HCT116 (cell line): ENCODE measurements at regions not wholly inside any gene's neighbourhood (a gene's known extent, or its start where the extent isn't known, plus 50 kb on each side); places are given as distances from the start of the nearest gene placed in this dataset.

Experiments
- ATAC-seq: fragments of 200-7000 bp; cut with Tn5 transposase; 2 replicates; pipeline ENCODE4 v1.9.1; 2020; ENCODE audit warnings: mild to moderate bottlenecking, moderate library complexity
- BruUV-seq: library from RNA; stranded (reverse); fragments of 400-500 nt; replicated peaks from 2 replicates; lab custom pipeline; 2021; lab: Mats Ljungman, UMichigan
- CTCF ChIA-PET: fragments of 300-600 bp; sonication (Branson Sonifier 250); formaldehyde crosslinking; loops from one replicate; lab custom pipeline; 2021; ENCODE audit warnings: antibody characterized with exemption; lab: Charles Lee
- POLR2A ChIA-PET: fragments of 300-600, 350-600 bp; sonication (Branson Sonifier 250); formaldehyde crosslinking; loops from one replicate; lab custom pipeline; 2021; ENCODE audit warnings: antibody characterized with exemption; lab: Charles Lee
- RAD21 ChIA-PET, 2 experiments: fragments of 300-600 bp; sonication (Branson Sonifier 250); formaldehyde crosslinking; loops; one replicate each; lab custom pipeline; 2023; ENCODE audit warnings: low total read pairs in 2 of 2; ENCODE audit not compliant: uncharacterized antibody in 2 of 2, unreplicated experiment in 2 of 2, low non-redundant PET in 1 of 2; lab: Charles Lee
- DNase-seq: peaks from one replicate; pipeline ENCODE4 v3.0.0-alpha.2; 2010; ENCODE audit warnings: low read depth, low spot score
- H2AFZ ChIP-seq: fragments of 200-600 bp; shearing (Covaris generic), sonication (generic); 2 replicates; pipeline ENCODE4 v1.6.1; 2017; ENCODE audit warnings: low read depth, mixed run types, mixed read lengths, antibody characterized with exemption, low read length; ENCODE audit not compliant: poor library complexity, severe bottlenecking
- H3K27ac ChIP-seq: 2 replicates; pipeline ENCODE4 v1.5.1; 2012; ENCODE audit warnings: low read depth, low read length
- H3K27me3 ChIP-seq: fragments of 200-600 bp; sonication (generic); 2 replicates; pipeline ENCODE4 v1.6.1; 2016; ENCODE audit warnings: mixed run types, low read length, mixed read lengths; ENCODE audit not compliant: insufficient read depth
- H3K36me3 ChIP-seq, 2 experiments: fragments of 200-500 bp in 1 of 2; fragments of 200-600 bp in 1 of 2; sonication (Bioruptor generic) in 1 of 2; sonication (generic) in 1 of 2; 2 replicates each; pipeline versions ENCODE4 v1.5.1 to v1.6.1; 2014 to 2016; ENCODE audit warnings: low read length in 2 of 2, inconsistent platforms in 1 of 2, mixed read lengths in 1 of 2, mixed run types in 1 of 2; ENCODE audit not compliant: insufficient read depth in 2 of 2, control insufficient read depth in 1 of 2
- H3K4me1 ChIP-seq, 2 experiments: fragments of 200-600 bp in 1 of 2; sonication (generic) in 1 of 2; 2 replicates each; pipeline versions ENCODE4 v1.5.1 to v1.6.1; 2012 to 2017; ENCODE audit warnings: low read length in 2 of 2, inconsistent platforms in 1 of 2, mild to moderate bottlenecking in 1 of 2, mixed read lengths in 1 of 2, mixed run types in 1 of 2, moderate library complexity in 1 of 2; ENCODE audit not compliant: insufficient read depth in 2 of 2, control insufficient read depth in 1 of 2
- H3K4me2 ChIP-seq: fragments of 200-600 bp; sonication (generic); 2 replicates; pipeline ENCODE4 v1.6.1; 2017; ENCODE audit warnings: mixed run types, low read length, mixed read lengths
- H3K4me3 ChIP-seq, 2 experiments: fragments of 200-600 bp in 1 of 2; sonication (generic) in 1 of 2; replicated peaks in 1 of 2; 2 replicates each; pipeline ENCODE4 v1.5.1; 2011 to 2016; ENCODE audit warnings: low read length in 2 of 2, control low read depth in 1 of 2, low read depth in 1 of 2, mild to moderate bottlenecking in 1 of 2, mixed read lengths in 1 of 2, mixed run types in 1 of 2
- H3K79me2 ChIP-seq: fragments of 200-600 bp; sonication (generic); 2 replicates; pipeline ENCODE4 v1.6.1; 2017; ENCODE audit warnings: mild to moderate bottlenecking, mixed run types, low read length, moderate library complexity, mixed read lengths; ENCODE audit not compliant: insufficient read depth
- H3K9ac ChIP-seq: fragments of 200-600 bp; sonication (generic); 2 replicates; pipeline ENCODE4 v1.6.1; 2016; ENCODE audit warnings: low read length, mixed read lengths
- H3K9me2 ChIP-seq: fragments of 200-600 bp; sonication (generic), shearing (Covaris generic); 2 replicates; pipeline ENCODE4 v1.6.1; 2017; ENCODE audit warnings: mixed run types, mild to moderate bottlenecking, moderate library complexity; ENCODE audit not compliant: insufficient read depth
- H3K9me3 ChIP-seq, 2 experiments: fragments of 200-500 bp in 1 of 2; fragments of 200-600 bp in 1 of 2; sonication (Bioruptor generic) in 1 of 2; sonication (generic) in 1 of 2; 2 replicates each; pipeline ENCODE4 v1.6.1; 2014 to 2017; ENCODE audit warnings: low read length in 2 of 2, mixed read lengths in 2 of 2, inconsistent platforms in 1 of 2, low read depth in 1 of 2, mild to moderate bottlenecking in 1 of 2, mixed run types in 1 of 2, moderate library complexity in 1 of 2; ENCODE audit not compliant: control insufficient read depth in 1 of 2, insufficient read depth in 1 of 2
- H4K20me1 ChIP-seq: fragments of 200-600 bp; sonication (generic), shearing (Covaris generic); 2 replicates; pipeline ENCODE4 v1.6.1; 2017; ENCODE audit warnings: mixed run types, mild to moderate bottlenecking, moderate library complexity; ENCODE audit not compliant: insufficient read depth
- CEBPB ChIP-seq: IDR thresholded peaks from 2 replicates; pipeline ENCODE4 v1.6.1; 2012; ENCODE audit warnings: low read depth
- CTCF ChIP-seq, 3 experiments: fragments of 200-600 bp in 1 of 3; sonication (generic) in 1 of 3; IDR thresholded peaks in 2 of 3; conservative IDR thresholded peaks in 1 of 3; 2 replicates each; pipeline ENCODE4 v1.5.1; 2012 to 2017; ENCODE audit warnings: low read depth in 2 of 3, low read length in 2 of 3, antibody characterized with exemption in 1 of 3, borderline replicate concordance in 1 of 3, control low read depth in 1 of 3, mild to moderate bottlenecking in 1 of 3, mixed read lengths in 1 of 3, mixed run types in 1 of 3, moderate library complexity in 1 of 3; ENCODE audit not compliant: insufficient read depth in 1 of 3
- FOSL1 ChIP-seq: IDR thresholded peaks from 2 replicates; pipeline ENCODE4 v1.6.1; 2012; ENCODE audit warnings: low read depth
- JUND ChIP-seq: IDR thresholded peaks from 2 replicates; pipeline ENCODE4 v1.6.1; 2012
- MAX ChIP-seq: IDR thresholded peaks from 2 replicates; pipeline ENCODE4 v1.6.1; 2012
- POLR2AphosphoS5 ChIP-seq: IDR thresholded peaks from 2 replicates; pipeline ENCODE4 v1.6.1; 2011; ENCODE audit warnings: mild to moderate bottlenecking, low read depth, low read length, moderate library complexity
- RAD21 ChIP-seq: IDR thresholded peaks from 2 replicates; pipeline ENCODE4 v1.6.1; 2012; ENCODE audit warnings: low read depth, mild to moderate bottlenecking
- REST ChIP-seq: IDR thresholded peaks from 2 replicates; pipeline ENCODE4 v1.6.1; 2012; ENCODE audit warnings: low read depth
- SP1 ChIP-seq: IDR thresholded peaks from 2 replicates; pipeline ENCODE4 v1.6.1; 2012; ENCODE audit warnings: low read depth
- ZFX ChIP-seq: fragments of 450-650 bp; IDR thresholded peaks from 2 replicates; pipeline ENCODE4 v1.6.1; 2017
- intact Hi-C: fragments of 100-400 bp; cut with micrococcal nuclease; formaldehyde crosslinking; loops from 2 replicates; pipeline ENCODE4 v1.10.0; 2022

GRCh38 chr1:214808845-214809460 lies 206.0 kb downstream of the CENPF start:
- POLR2A ChIA-PET: no interaction called here
- DNase-seq (peak; percentile 22), ATAC-seq (peak; percentile 90)
- Histone ChIP-seq H4K20me1 (no peaks in the 10 kb centered on the region), H3K9me3 (peaks cover 0 to 4% of the 10 kb centered on the region in 2 experiments; a peak in 1 of 4 replicates), H3K36me3 (no peaks in the 10 kb centered on the region), H3K4me1 (no peaks in the 10 kb centered on the region), H3K27ac (no peak overlapping the region), H3K4me2 (no peak overlapping the region), H2AFZ (no peak overlapping the region), H3K9me2 (no peaks in the 10 kb centered on the region), H3K9ac (no peak overlapping the region), H3K27me3 (no peaks in the 10 kb centered on the region), H3K79me2 (no peaks in the 10 kb centered on the region), H3K4me3 (no peak overlapping the region)
- CTCF ChIA-PET: interaction anchor here (0.8 to 1.2 kb wide), 4 partner anchors 267 to 715 kb away, joined by 3 to 13 read pairs (median 8); no protein-coding TSS in a partner anchor
- intact Hi-C loops: loop anchor here (1.0 to 5.0 kb wide), 3 partner anchors 337 to 717 kb away; no protein-coding TSS in a partner anchor
- RAD21 ChIA-PET: interaction anchor here in 1 of 2 experiments (1.0 kb wide), 1 partner anchor 336 kb away, joined by 6 read pairs; no protein-coding TSS in a partner anchor
- BruUV-seq: no TSS peak
- TF ChIP-seq SP1 (no peak), POLR2AphosphoS5 (no peak), RAD21 (peak; percentile 73), CTCF (IDR thresholded peaks at IDR 0.05 in 2 of 3, conservative IDR thresholded peaks at IDR 0.05 in 1 of 3; ENCODE audit: borderline replicate concordance in 1 of 3, insufficient read depth in 1 of 3, low read depth in 2 of 3, low read length in 2 of 3) (peak; percentile 34 to 53 (median 45); a peak in 4 of 6 replicates), ZFX (no peak)
- TF ChIP-seq, all 23 proteins: peak for 2

- ChIA-PET RAD21 (no interaction called here), CTCF (no interaction called here), POLR2A (no interaction called here)
- no peaks in the 10 kb centered on the region for H3K9me3 ChIP-seq
- H3K4me1 ChIP-seq: no peaks in the 10 kb centered on the region
- ATAC-seq (no peak), DNase-seq (no peak)
- no peaks in the 10 kb centered on the region for H3K27me3 ChIP-seq
- H3K9ac ChIP-seq: no peak overlapping the region
- no peaks in the 10 kb centered on the region for H3K79me2 ChIP-seq
- intact Hi-C loops: no loop called here
- no TSS peak for BruUV-seq
- H3K27ac ChIP-seq: no peak overlapping the region
- no peak overlapping the region for H3K4me2 ChIP-seq
- no peaks in the 10 kb centered on the region for H4K20me1 ChIP-seq
- H3K4me3 ChIP-seq: no peak overlapping the region
- H2AFZ ChIP-seq: no peak overlapping the region
- no peaks in the 10 kb centered on the region for H3K36me3 ChIP-seq
- H3K9me2 ChIP-seq: no peaks in the 10 kb centered on the region
- no peak for TF ChIP-seq CEBPB
- TF ChIP-seq REST: no peak
- TF ChIP-seq MAX: no peak
- TF ChIP-seq SP1: no peak
- no peak for TF ChIP-seq FOSL1
- TF ChIP-seq JUND: no peak
- no peak for TF ChIP-seq POLR2AphosphoS5
- TF ChIP-seq CTCF (IDR thresholded peaks at IDR 0.05 in 2 of 3, conservative IDR thresholded peaks at IDR 0.05 in 1 of 3; ENCODE audit: borderline replicate concordance in 1 of 3, insufficient read depth in 1 of 3, low read depth in 2 of 3, low read length in 2 of 3): peak in 2 of 3 experiments; percentile 8 to 24; a peak in 1 of 6 replicates
Observed at GRCh38 chr1:214816603-214817002, 213.6 kb downstream of the CENPF start.
